Keratinocyte (primary cell): ENCODE measurements at regions not wholly inside any gene's neighbourhood (a gene's known extent, or its start where the extent isn't known, plus 50 kb on each side); places are given as distances from the start of the nearest gene placed in this dataset.

ENCODE experiments used
- DNase-seq: peaks from one replicate; pipeline ENCODE4 v3.0.0-alpha.2; 2011; ENCODE audit warnings: low read depth, missing footprints, low spot score
- FAIRE-seq: peaks from 2 replicates; lab custom pipeline; 2011; peaks lifted over from hg19 to GRCh38; lab: Jason Lieb, UNC
- H2AFZ ChIP-seq: 2 replicates; pipeline ENCODE4 v1.6.0; 2012; ENCODE audit warnings: low read length, control low read depth, inconsistent platforms; ENCODE audit not compliant: control insufficient read depth
- H3K27ac ChIP-seq: 2 replicates; pipeline ENCODE4 v1.5.1; 2011; ENCODE audit warnings: low read length; ENCODE audit not compliant: control insufficient read depth, insufficient read depth
- H3K27me3 ChIP-seq: 3 replicates; pipeline ENCODE4 v1.6.0; 2011; ENCODE audit warnings: low read length; ENCODE audit not compliant: control insufficient read depth, insufficient read depth; ENCODE audit errors: extremely low read depth
- H3K36me3 ChIP-seq, 2 experiments: 2 replicates in 1 of 2; 3 replicates in 1 of 2; pipeline ENCODE4 v1.5.1; 2011; ENCODE audit warnings: low read length in 2 of 2, mild to moderate bottlenecking in 1 of 2; ENCODE audit not compliant: control insufficient read depth in 2 of 2, insufficient read depth in 2 of 2; ENCODE audit errors: extremely low read depth in 1 of 2
- H3K4me1 ChIP-seq: 3 replicates; pipeline ENCODE4 v1.5.1; 2011; ENCODE audit warnings: low read length; ENCODE audit not compliant: control insufficient read depth, insufficient read depth; ENCODE audit errors: extremely low read depth
- H3K4me2 ChIP-seq: 3 replicates; pipeline ENCODE4 v1.6.0; 2011; ENCODE audit warnings: low read depth, low read length; ENCODE audit not compliant: control insufficient read depth, insufficient read depth; ENCODE audit errors: extremely low read depth
- H3K4me3 ChIP-seq, 3 experiments: fragments of 200-600 bp in 1 of 3; sonication (generic) in 1 of 3; 2 replicates in 2 of 3; 3 replicates in 1 of 3; pipeline ENCODE4 v1.5.1; 2011 to 2016; ENCODE audit warnings: low read length in 3 of 3, mild to moderate bottlenecking in 3 of 3, control low read depth in 2 of 3, inconsistent platforms in 1 of 3, low read depth in 1 of 3, mixed read lengths in 1 of 3, mixed run types in 1 of 3, moderate library complexity in 1 of 3; ENCODE audit not compliant: control insufficient read depth in 2 of 3, insufficient read depth in 2 of 3; ENCODE audit errors: extremely low read depth in 1 of 3
- H3K79me2 ChIP-seq: 2 replicates; pipeline ENCODE4 v1.6.0; 2012; ENCODE audit warnings: low read length; ENCODE audit not compliant: control insufficient read depth, insufficient read depth
- H3K9ac ChIP-seq: 3 replicates; pipeline ENCODE4 v1.6.0; 2011; ENCODE audit warnings: low read length; ENCODE audit not compliant: control insufficient read depth, insufficient read depth; ENCODE audit errors: extremely low read depth
- H3K9me1 ChIP-seq: 3 replicates; pipeline ENCODE4 v1.6.0; 2011; ENCODE audit warnings: low read length; ENCODE audit not compliant: control insufficient read depth, insufficient read depth; ENCODE audit errors: extremely low read depth
- H3K9me3 ChIP-seq: 2 replicates; pipeline ENCODE4 v1.5.1; 2012; ENCODE audit warnings: low read depth, low read length; ENCODE audit not compliant: control insufficient read depth
- H4K20me1 ChIP-seq: 3 replicates; pipeline ENCODE4 v1.6.0; 2011; ENCODE audit warnings: low read length; ENCODE audit not compliant: control insufficient read depth, insufficient read depth; ENCODE audit errors: extremely low read depth
- EZH2 ChIP-seq: IDR thresholded peaks from one replicate; pipeline ENCODE4 v1.6.1; 2012; ENCODE audit warnings: inconsistent platforms, mild to moderate bottlenecking, low read length, moderate library complexity
- dilution Hi-C: fragments of 300-500 bp; cut with MboI; formaldehyde crosslinking; loops from one replicate; pipeline ENCODE4 v1.7.0; 2020; ENCODE audit warnings: low sequenced_read_pairs; ENCODE audit not compliant: extremely low pct_ligation_motif_present
- TF ChIP-seq, protein P1 (sequence below), 3 experiments: IDR thresholded peaks in 1 of 3; conservative IDR thresholded peaks in 1 of 3; optimal IDR thresholded peaks in 1 of 3; 2 replicates in 2 of 3; 3 replicates in 1 of 3; pipeline versions ENCODE3 to v1.5.1; 2011; ENCODE audit warnings: low read length in 3 of 3, mild to moderate bottlenecking in 3 of 3, moderate library complexity in 2 of 3, control low read depth in 1 of 3, inconsistent platforms in 1 of 3; ENCODE audit not compliant: insufficient read depth in 2 of 3; ENCODE audit errors: extremely low read depth in 1 of 3

DNA sequence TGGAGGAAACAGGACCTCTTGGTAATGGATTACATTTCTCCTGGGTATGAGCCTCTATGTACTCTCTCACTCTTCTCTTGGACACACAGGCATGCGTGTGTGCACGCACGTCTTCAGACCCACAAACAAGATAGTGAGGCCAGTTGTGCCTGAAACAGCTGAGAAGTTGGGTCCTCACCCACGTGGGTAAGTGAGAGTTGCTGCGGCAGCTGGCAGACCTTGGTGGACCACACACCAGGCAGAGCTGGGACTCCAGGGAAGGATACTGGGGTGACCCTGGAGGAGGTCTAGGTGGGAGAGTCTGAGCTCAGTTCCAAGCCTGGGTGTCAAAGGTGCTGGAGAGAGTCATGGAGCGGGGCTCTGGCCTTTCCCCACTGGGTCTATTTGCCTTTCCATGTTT is 194.3 kb downstream of the HAUS1 start:
- Histone ChIP-seq H3K4me2 (no peak overlapping the region), H3K4me1 (peaks cover 5% of the 10 kb centered on the region), H3K9ac (no peak overlapping the region), H3K4me3 (no peak overlapping the region), H3K9me3 (no peaks in the 10 kb centered on the region), H3K27me3 (no peaks in the 10 kb centered on the region), H4K20me1 (no peaks in the 10 kb centered on the region), H3K36me3 (no peaks in the 10 kb centered on the region), H3K27ac (no peak overlapping the region), H3K9me1 (no peaks in the 10 kb centered on the region), H2AFZ (no peak overlapping the region), H3K79me2 (no peaks in the 10 kb centered on the region)
- dilution Hi-C loops, result no loop called here
- TF ChIP-seq EZH2, result no peak
- TF ChIP-seq, protein P1, sequence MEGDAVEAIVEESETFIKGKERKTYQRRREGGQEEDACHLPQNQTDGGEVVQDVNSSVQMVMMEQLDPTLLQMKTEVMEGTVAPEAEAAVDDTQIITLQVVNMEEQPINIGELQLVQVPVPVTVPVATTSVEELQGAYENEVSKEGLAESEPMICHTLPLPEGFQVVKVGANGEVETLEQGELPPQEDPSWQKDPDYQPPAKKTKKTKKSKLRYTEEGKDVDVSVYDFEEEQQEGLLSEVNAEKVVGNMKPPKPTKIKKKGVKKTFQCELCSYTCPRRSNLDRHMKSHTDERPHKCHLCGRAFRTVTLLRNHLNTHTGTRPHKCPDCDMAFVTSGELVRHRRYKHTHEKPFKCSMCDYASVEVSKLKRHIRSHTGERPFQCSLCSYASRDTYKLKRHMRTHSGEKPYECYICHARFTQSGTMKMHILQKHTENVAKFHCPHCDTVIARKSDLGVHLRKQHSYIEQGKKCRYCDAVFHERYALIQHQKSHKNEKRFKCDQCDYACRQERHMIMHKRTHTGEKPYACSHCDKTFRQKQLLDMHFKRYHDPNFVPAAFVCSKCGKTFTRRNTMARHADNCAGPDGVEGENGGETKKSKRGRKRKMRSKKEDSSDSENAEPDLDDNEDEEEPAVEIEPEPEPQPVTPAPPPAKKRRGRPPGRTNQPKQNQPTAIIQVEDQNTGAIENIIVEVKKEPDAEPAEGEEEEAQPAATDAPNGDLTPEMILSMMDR (optimal IDR thresholded peaks at IDR 0.05 in 1 of 3, IDR thresholded peaks at IDR 0.05 in 1 of 3, conservative IDR thresholded peaks at IDR 0.05 in 1 of 3; ENCODE audit: extremely low read depth in 1 of 3, insufficient read depth in 2 of 3, low read length in 3 of 3), result no peak
- FAIRE-seq, result no peak
- DNase-seq, result no peak

DNA sequence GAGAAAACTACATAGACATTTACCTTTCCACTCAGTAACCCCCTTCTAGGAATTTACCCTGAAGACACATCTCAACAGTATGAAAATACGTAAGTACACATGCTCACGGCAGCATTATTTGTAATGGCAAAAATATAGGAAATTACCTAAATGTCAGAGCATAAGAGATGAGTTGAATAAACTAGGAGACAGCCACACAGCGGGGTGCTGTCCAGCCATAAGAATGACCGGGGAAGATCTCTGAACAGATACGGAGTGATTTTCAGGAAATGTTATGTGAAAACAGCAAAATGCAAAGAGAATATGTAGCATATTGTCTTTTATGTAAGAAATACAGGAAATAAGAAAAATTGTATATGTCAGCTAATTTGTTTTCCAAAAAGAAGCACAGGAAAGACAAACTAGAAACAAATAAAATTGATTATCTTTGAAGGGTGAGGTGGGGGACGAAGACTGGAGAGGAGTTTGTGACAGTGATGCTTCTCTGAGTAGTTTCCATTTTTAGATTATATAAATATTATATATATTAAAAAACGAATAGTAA is 195.4 kb downstream of the HAUS1 start:
- H3K4me3 ChIP-seq, result no peak overlapping the region
- H3K79me2 ChIP-seq, result no peaks in the 10 kb centered on the region
- TF ChIP-seq EZH2, result no peak
- TF ChIP-seq, protein P1 (optimal IDR thresholded peaks at IDR 0.05 in 1 of 3, IDR thresholded peaks at IDR 0.05 in 1 of 3, conservative IDR thresholded peaks at IDR 0.05 in 1 of 3; ENCODE audit: extremely low read depth in 1 of 3, insufficient read depth in 2 of 3, low read length in 3 of 3), result no peak
- H2AFZ ChIP-seq, result no peak overlapping the region
- no peaks in the 10 kb centered on the region for H3K9me1 ChIP-seq
- no peaks in the 10 kb centered on the region for H4K20me1 ChIP-seq
- H3K27me3 ChIP-seq, result no peaks in the 10 kb centered on the region
- no peak overlapping the region for H3K27ac ChIP-seq
- H3K9ac ChIP-seq, result no peak overlapping the region
- dilution Hi-C loops, result no loop called here
- H3K36me3 ChIP-seq, result no peaks in the 10 kb centered on the region
- H3K4me2 ChIP-seq, result no peak overlapping the region
- no peaks in the 10 kb centered on the region for H3K4me1 ChIP-seq
- no peaks in the 10 kb centered on the region for H3K9me3 ChIP-seq
- FAIRE-seq (no peak), DNase-seq (no peak)
